ENCODE measurements at regions not wholly inside any gene's neighbourhood (a gene's known extent, or its start where the extent isn't known, plus 50 kb on each side); places are given as distances from the start of the nearest gene placed in this dataset.

DNA sequence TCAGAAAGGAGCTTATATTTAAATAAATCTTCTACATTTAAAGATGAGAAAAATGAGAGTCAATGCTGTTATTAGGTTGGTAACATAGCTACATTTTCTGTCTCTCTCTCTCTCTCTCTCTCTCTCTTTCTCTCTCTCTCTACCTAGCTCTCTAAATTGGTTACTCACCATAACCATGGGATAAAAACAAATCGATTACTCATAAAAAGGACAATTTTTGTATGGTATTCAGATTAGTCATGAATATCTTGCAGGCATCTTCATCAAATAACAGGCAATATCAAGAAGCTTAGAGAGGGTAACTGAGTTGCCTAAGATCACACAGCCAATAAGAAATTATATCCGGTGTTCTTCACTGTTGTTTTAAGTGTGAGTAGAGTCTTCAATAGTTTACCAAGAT, 81.8 kb upstream of the ALCAM start:
- Histone ChIP-seq H3K27me3 (ENCODE audit: insufficient read depth, low read length) (no peaks in the 10 kb centered on the region), H3K18ac (ENCODE audit: insufficient read length, low read depth, low read length) (no peak overlapping the region), H3K27ac (ENCODE audit: insufficient read length, low read depth, low read length) (no peak overlapping the region), H3K23me2 (ENCODE audit: insufficient read length, low read depth, low read length, poor library complexity, severe bottlenecking) (no peaks in the 10 kb centered on the region), H2AK5ac (ENCODE audit: insufficient read length, low read length) (no peak overlapping the region), H3T11ph (ENCODE audit: low read length) (no peak overlapping the region), H3K9me3 (ENCODE audit: control insufficient read depth, low read depth, low read length) (no peaks in the 10 kb centered on the region), H4K20me1 (ENCODE audit: control insufficient read depth, insufficient read depth, insufficient read length) (no peaks in the 10 kb centered on the region), H2BK12ac (ENCODE audit: insufficient read length, low read depth, low read length) (no peak overlapping the region), H2BK5ac (ENCODE audit: insufficient read length, low read length) (no peak overlapping the region), H3K9ac (ENCODE audit: extremely low read depth, insufficient read length, low read length) (no peak overlapping the region), H2BK120ac (ENCODE audit: low read depth, low read length, poor library complexity, severe bottlenecking) (no peak overlapping the region), H2BK20ac (ENCODE audit: low read depth, low read length, poor library complexity, severe bottlenecking) (no peak overlapping the region), H3K79me1 (ENCODE audit: insufficient read depth, low read depth, low read length, poor library complexity, severe bottlenecking) (no peaks in the 10 kb centered on the region), H3K14ac (ENCODE audit: insufficient read depth, low read length) (no peak overlapping the region), H4K91ac (ENCODE audit: insufficient read length, low read depth, low read length) (no peak overlapping the region), H4K5ac (ENCODE audit: insufficient read length, low read depth, low read length) (no peak overlapping the region), H2BK15ac (ENCODE audit: low read depth, low read length) (no peak overlapping the region), H3K4me1 (ENCODE audit: insufficient read depth, low read length) (no peaks in the 10 kb centered on the region), H3K4me2 (ENCODE audit: insufficient read depth, insufficient read length, low read length) (no peak overlapping the region), H3K56ac (ENCODE audit: insufficient read length, low read depth, low read length) (no peak overlapping the region), H2AFZ (ENCODE audit: low read length) (no peak overlapping the region), H3K4ac (ENCODE audit: low read depth, low read length) (no peak overlapping the region), H3K79me2 (ENCODE audit: insufficient read depth, low read length) (no peaks in the 10 kb centered on the region), H4K8ac (replicated peaks; ENCODE audit: insufficient read length, low read depth, low read length) (no peak overlapping the region), H3K23ac (ENCODE audit: insufficient read length, low read depth, low read length) (no peak overlapping the region)
- no CpG with 5 or more reads among the region's 2 CpGs for WGBS (ENCODE audit: extremely low coverage, insufficient read length, low lambda C conversion rate)
- Mint-ChIP-seq H3K9me3 (peaks cover 0 to 2% of the 10 kb centered on the region in 2 experiments; a peak in 2 of 5 replicates), H3K36me3 (ENCODE audit: insufficient read depth in 1 of 3, low read depth in 3 of 3) (peaks cover 0 to 2% (median 0%) of the 10 kb centered on the region in 3 experiments; a peak in 2 of 7 replicates), H3K27me3 (ENCODE audit: low read depth) (no peaks in the 10 kb centered on the region), H3K4me3 (no peak overlapping the region), H3K27ac (no peak overlapping the region), H3K4me1 (no peaks in the 10 kb centered on the region)
- no peak for DNase-seq
- TF ChIP-seq, protein P1, sequence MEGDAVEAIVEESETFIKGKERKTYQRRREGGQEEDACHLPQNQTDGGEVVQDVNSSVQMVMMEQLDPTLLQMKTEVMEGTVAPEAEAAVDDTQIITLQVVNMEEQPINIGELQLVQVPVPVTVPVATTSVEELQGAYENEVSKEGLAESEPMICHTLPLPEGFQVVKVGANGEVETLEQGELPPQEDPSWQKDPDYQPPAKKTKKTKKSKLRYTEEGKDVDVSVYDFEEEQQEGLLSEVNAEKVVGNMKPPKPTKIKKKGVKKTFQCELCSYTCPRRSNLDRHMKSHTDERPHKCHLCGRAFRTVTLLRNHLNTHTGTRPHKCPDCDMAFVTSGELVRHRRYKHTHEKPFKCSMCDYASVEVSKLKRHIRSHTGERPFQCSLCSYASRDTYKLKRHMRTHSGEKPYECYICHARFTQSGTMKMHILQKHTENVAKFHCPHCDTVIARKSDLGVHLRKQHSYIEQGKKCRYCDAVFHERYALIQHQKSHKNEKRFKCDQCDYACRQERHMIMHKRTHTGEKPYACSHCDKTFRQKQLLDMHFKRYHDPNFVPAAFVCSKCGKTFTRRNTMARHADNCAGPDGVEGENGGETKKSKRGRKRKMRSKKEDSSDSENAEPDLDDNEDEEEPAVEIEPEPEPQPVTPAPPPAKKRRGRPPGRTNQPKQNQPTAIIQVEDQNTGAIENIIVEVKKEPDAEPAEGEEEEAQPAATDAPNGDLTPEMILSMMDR (conservative IDR thresholded peaks at IDR 0.05) = no peak
